Ovary (tissue), 7 donors: ENCODE measurements at regions not wholly inside any gene's neighbourhood (a gene's known extent, or its start where the extent isn't known, plus 50 kb on each side); places are given as distances from the start of the nearest gene placed in this dataset.

ENCODE experiments used
- DNase-seq, 5 donors: peaks; one replicate each; pipeline ENCODE4 v3.0.0-alpha.2; 2019 to 2020
- H3K27ac ChIP-seq, 2 donors: fragments of 200-600 bp; one replicate each; pipeline versions ENCODE4 v1.5.1 to v1.8.0; 2019 to 2022
- H3K27me3 ChIP-seq: fragments of 200-600 bp; one replicate; pipeline ENCODE4 v1.8.0; 2022
- H3K36me3 ChIP-seq: fragments of 200-600 bp; sonication (generic); one replicate; pipeline ENCODE4 v1.5.1; 2019
- H3K4me1 ChIP-seq: one replicate; pipeline ENCODE4 v1.8.1; 2013; ENCODE audit warnings: mild to moderate bottlenecking, moderate library complexity; ENCODE audit not compliant: insufficient read depth
- H3K4me3 ChIP-seq: fragments of 200-600 bp; sonication (generic); one replicate; pipeline ENCODE4 v1.5.1; 2017
- H3K9me3 ChIP-seq, 2 donors: fragments of 200-600 bp in 1 of 2; sonication (generic) in 1 of 2; one replicate each; pipeline versions ENCODE4 v1.5.1 to v1.8.1; 2013 to 2019; ENCODE audit warnings: mild to moderate bottlenecking in 1 of 2, moderate library complexity in 1 of 2
- EP300 ChIP-seq: sonication (generic); formaldehyde crosslinking; IDR thresholded peaks from one replicate; pipeline ENCODE4 v1.6.1; 2017; ENCODE audit warnings: antibody characterized with exemption
- POLR2A ChIP-seq: fragments of 450-650 bp; IDR thresholded peaks from one replicate; pipeline ENCODE4 v1.6.1; 2017; ENCODE audit warnings: antibody characterized with exemption, mild to moderate bottlenecking, moderate library complexity
- WGBS, 3 donors: extraction: QIAGEN DNeasy Blood & Tissue Kit in 1 of 3; methylation state at CpG; one replicate each; pipeline versions ENCODE4 v1.1.5 to v1.1.7; 2013 to 2017; 5-methylcytosine and 5-hydroxymethylcytosine counted together
- intact Hi-C, 4 donors: fragments of 100-400 bp; cut with DNase I; formaldehyde crosslinking; loops; one replicate each; pipeline versions ENCODE4 v1.11.0 to v1.15.1; 2022 to 2023
- TF ChIP-seq, protein P1 (sequence below), 3 donors: fragments of 450-650 bp in 2 of 3; fragments of 200-600 bp in 1 of 3; IDR thresholded peaks; one replicate each; pipeline versions ENCODE4 v1.5.1 to v1.8.0; 2016 to 2022; ENCODE audit warnings: antibody characterized with exemption in 3 of 3, mild to moderate bottlenecking in 1 of 3
- donor health status: DM: no; HTN: no; CAD: no; lungs with moderate emphysema.
- donor health status: DM: no; HTN: no; CAD: no.
- donor health status: Bipolar disorder and iron deficiency.
- donor health status: DM: no; HTN: no; CAD: no.
- donor health status: DM: yes; HTN: yes; CAD: no.

DNA sequence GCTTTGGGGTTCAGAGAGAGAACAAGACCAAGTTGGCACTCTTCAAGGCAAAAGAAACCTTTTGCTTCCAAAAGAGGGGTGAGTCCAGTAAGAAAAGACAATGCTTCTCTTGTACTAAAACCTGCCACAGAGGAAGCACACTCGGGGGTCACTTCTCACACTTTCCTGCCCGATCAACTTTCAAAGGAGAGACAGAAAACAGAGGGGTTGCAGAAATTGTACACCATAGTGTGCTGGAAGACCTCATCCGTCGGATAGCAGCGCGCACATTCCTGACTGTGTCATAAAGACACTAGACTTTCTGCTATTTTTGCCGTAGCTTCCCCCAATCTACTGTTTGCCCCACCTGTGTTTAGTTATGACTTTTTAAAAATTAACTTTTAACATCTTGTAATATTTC is 66.9 kb downstream of the OR2K2 start:
- no peaks in the 10 kb centered on the region for H3K4me1 ChIP-seq
- TF ChIP-seq POLR2A (no peak), EP300 (no peak)
- TF ChIP-seq, protein P1, sequence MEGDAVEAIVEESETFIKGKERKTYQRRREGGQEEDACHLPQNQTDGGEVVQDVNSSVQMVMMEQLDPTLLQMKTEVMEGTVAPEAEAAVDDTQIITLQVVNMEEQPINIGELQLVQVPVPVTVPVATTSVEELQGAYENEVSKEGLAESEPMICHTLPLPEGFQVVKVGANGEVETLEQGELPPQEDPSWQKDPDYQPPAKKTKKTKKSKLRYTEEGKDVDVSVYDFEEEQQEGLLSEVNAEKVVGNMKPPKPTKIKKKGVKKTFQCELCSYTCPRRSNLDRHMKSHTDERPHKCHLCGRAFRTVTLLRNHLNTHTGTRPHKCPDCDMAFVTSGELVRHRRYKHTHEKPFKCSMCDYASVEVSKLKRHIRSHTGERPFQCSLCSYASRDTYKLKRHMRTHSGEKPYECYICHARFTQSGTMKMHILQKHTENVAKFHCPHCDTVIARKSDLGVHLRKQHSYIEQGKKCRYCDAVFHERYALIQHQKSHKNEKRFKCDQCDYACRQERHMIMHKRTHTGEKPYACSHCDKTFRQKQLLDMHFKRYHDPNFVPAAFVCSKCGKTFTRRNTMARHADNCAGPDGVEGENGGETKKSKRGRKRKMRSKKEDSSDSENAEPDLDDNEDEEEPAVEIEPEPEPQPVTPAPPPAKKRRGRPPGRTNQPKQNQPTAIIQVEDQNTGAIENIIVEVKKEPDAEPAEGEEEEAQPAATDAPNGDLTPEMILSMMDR (IDR thresholded peaks at IDR 0.05), result no peak
- H3K36me3 ChIP-seq, result no peaks in the 10 kb centered on the region
- no peak overlapping the region for H3K4me3 ChIP-seq
- H3K9me3 ChIP-seq, result no peaks in the 10 kb centered on the region
- WGBS, 3 donors, result 61 to 63% (median 62%) methylated on average over 7 of the region's 7 CpGs
- intact Hi-C loops, result no loop called here
- no peak overlapping the region for H3K27ac ChIP-seq
- DNase-seq, result no peak
- H3K27me3 ChIP-seq, result no peaks in the 10 kb centered on the region

DNA sequence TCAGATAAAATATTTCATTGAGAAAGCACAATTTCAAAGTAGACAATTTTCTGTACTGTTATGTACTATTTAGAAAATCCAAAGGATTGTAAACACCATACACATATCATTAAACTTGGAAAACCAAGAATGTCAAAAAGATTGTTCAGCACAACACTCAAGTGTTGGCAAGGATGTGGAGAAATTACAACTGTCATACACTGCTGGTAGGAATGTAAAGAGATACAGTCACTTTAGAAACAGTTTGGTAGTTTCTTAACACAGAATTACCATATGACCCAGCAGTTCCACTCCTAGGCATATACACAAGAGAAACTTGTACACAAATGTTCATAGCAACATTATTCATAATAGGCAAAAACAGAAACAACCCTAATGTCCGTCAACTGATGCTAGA is 71.2 kb downstream of the OR2K2 start:
- no peaks in the 10 kb centered on the region for H3K36me3 ChIP-seq
- H3K27me3 ChIP-seq, result no peaks in the 10 kb centered on the region
- TF ChIP-seq, protein P1 (IDR thresholded peaks at IDR 0.05), result no peak
- TF ChIP-seq POLR2A (no peak), EP300 (no peak)
- 81 to 93% (median 87%) methylated on average over 1 of the region's 1 CpG for WGBS, 3 donors
- H3K9me3 ChIP-seq, result no peaks in the 10 kb centered on the region
- H3K4me1 ChIP-seq, result no peaks in the 10 kb centered on the region
- H3K27ac ChIP-seq, result no peak overlapping the region
- no peak for DNase-seq
- intact Hi-C loops, result no loop called here
- no peak overlapping the region for H3K4me3 ChIP-seq

DNA sequence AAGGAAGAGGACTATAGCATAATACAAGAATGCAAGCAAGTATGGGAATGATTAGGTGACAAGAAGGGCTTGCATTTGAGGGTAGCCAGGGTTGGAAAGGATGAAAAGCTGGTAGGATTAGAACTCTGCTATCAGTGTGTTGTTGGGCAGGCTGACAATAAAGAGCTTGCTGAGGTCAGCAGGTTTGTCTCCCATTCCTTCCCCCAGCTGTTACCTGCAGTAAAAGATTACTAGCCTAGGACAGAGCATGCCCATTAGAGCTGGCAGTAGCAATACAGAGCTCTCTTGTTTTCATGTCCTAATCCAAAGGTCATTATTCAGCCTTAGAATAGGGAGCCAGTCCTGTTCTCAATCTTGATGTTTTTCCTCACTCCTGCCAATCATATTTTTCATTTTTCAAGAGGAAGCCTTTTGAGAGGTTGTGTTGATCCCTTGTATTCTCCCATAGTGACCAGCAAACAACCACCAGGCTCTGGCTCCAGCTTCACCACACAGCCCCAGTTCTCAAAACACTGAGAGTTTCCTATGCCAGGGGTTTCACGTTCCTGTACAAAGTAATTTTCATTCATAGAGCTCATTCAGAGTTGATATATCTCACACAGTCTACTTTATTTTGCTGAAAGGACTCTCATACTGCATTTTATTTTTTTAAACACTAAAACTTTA is 71.7 kb downstream of the OR2K2 start:
- TF ChIP-seq, protein P1 (IDR thresholded peaks at IDR 0.05), result no peak
- TF ChIP-seq EP300 (no peak), POLR2A (no peak)

DNA sequence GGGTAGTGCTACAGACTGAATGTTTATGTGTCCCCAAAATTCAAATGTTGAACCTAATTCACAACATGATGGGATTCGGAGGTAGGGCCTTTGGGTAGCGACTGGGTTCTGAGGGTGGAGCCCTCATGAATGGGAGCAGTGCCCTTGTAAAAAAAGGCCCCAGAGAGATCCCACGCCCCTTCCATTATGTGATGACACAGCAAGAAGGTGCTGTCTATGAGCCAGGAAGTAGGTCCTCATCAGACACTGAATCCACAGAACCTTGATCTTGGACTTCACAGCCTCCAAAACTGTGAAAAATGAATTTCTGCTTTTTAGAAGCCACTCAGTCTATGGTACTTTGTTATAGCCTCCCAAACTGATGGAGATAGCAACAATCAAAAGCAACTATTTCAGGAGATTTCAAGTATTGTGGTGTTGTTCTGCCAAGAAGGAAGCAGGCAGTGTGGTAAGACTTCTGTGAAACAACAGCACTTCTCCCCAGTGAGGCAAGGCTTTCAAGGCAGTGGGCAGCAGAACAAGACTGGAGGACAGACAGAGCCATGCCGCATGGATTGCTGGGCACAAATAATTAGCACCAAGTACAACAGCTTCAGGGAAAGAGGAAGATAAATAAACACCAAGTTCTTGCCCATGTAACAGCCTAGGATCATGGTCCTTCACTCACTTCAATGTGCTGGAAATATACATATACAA is 76.1 kb downstream of the OR2K2 start:
- Histone ChIP-seq H3K27ac (no peak overlapping the region), H3K27me3 (no peaks in the 10 kb centered on the region), H3K36me3 (no peaks in the 10 kb centered on the region), H3K4me3 (no peak overlapping the region), H3K4me1 (no peaks in the 10 kb centered on the region), H3K9me3 (no peaks in the 10 kb centered on the region)
- intact Hi-C loops, result no loop called here
- WGBS, 3 donors, result 93 to 95% (median 93%) methylated on average over 4 of the region's 4 CpGs
- no peak for DNase-seq
- TF ChIP-seq EP300, result no peak
- no peak for TF ChIP-seq POLR2A
- TF ChIP-seq, protein P1 (IDR thresholded peaks at IDR 0.05), result no peak

More for the DNA sequence above, 71.7 kb downstream of the OR2K2 start:
- DNase-seq, result no peak
- intact Hi-C loops, result no loop called here
- Histone ChIP-seq H3K27ac (no peak overlapping the region), H3K36me3 (no peaks in the 10 kb centered on the region), H3K4me1 (no peaks in the 10 kb centered on the region), H3K4me3 (no peak overlapping the region), H3K9me3 (no peaks in the 10 kb centered on the region), H3K27me3 (no peaks in the 10 kb centered on the region)
- 17 to 32% (median 26%) methylated on average over 1 of the region's 1 CpG for WGBS, 3 donors
